ENCODE measurements at regions not wholly inside any gene's neighbourhood (a gene's known extent, or its start where the extent isn't known, plus 50 kb on each side); places are given as distances from the start of the nearest gene placed in this dataset.

GRCh38 chr9:117869712-117870111 is 165.5 kb downstream of the TLR4 start:
- TF ChIP-seq POLR2A (IDR thresholded peaks at IDR 0.05) (no peak), CTCF (IDR thresholded peaks at IDR 0.05) (no peak)

Measured in adrenal gland (tissue), 5 donors.